MM.1S (cell line): ENCODE measurements at regions not wholly inside any gene's neighbourhood (a gene's known extent, or its start where the extent isn't known, plus 50 kb on each side); places are given as distances from the start of the nearest gene placed in this dataset.

ENCODE experiments used
- EZH2 ChIP-seq: fragments of 300-600 bp; sonication (generic); optimal IDR thresholded peaks from 2 replicates; pipeline ENCODE3; 2017; ENCODE audit warnings: low read depth, mild to moderate bottlenecking, antibody characterized with exemption, low read length, mixed read lengths
- TF ChIP-seq, protein P1 (sequence below): fragments of 300-600 bp; sonication (generic); IDR thresholded peaks from 2 replicates; pipeline ENCODE4 v1.5.1; 2016; ENCODE audit warnings: antibody characterized with exemption, low read length, mixed read lengths

GRCh38 chr2:239881031-239881471 is 144.1 kb downstream of the NDUFA10 start:
- TF ChIP-seq, protein P1, sequence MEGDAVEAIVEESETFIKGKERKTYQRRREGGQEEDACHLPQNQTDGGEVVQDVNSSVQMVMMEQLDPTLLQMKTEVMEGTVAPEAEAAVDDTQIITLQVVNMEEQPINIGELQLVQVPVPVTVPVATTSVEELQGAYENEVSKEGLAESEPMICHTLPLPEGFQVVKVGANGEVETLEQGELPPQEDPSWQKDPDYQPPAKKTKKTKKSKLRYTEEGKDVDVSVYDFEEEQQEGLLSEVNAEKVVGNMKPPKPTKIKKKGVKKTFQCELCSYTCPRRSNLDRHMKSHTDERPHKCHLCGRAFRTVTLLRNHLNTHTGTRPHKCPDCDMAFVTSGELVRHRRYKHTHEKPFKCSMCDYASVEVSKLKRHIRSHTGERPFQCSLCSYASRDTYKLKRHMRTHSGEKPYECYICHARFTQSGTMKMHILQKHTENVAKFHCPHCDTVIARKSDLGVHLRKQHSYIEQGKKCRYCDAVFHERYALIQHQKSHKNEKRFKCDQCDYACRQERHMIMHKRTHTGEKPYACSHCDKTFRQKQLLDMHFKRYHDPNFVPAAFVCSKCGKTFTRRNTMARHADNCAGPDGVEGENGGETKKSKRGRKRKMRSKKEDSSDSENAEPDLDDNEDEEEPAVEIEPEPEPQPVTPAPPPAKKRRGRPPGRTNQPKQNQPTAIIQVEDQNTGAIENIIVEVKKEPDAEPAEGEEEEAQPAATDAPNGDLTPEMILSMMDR, result no peak
- TF ChIP-seq EZH2, result no peak
